ENCODE measurements at regions not wholly inside any gene's neighbourhood (a gene's known extent, or its start where the extent isn't known, plus 50 kb on each side); places are given as distances from the start of the nearest gene placed in this dataset.

DNA sequence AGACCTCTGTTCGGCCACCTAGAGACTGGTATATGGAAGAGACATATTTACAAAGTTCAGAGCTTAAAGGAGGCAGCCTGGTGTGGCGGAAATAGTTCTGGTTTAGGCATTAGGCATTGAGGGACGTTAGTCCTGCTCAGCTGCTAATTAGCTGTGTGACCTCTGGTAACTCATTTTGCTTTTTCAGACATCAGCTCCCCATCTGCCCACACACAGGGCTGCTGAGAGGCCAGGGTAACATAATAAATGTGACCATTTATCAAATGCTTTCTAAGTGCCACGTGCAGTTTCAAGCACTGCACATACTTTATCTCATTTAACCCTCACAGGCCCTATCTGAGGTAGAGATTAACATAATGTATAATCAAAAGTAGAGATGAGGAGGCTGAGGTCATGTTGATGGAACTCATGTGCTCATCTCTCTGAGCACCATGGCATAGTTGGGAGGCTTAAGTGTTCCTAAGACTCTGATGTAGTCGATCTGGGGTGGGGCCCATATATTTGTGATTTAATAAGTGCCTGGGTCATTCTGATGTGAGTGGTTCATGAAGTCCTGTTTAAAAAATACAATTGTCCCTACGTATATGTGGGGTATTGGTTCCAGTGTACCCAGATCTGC is 267.2 kb upstream of the PLXNA2 start:
- no peak for TF ChIP-seq TCF7L2 (IDR thresholded peaks at IDR 0.05; ENCODE audit: low read depth, low read length)
- no peak for TF ChIP-seq CTCF (IDR thresholded peaks at IDR 0.05)
- TF ChIP-seq POLR2AphosphoS5 (IDR thresholded peaks at IDR 0.05; ENCODE audit: low read depth, low read length): no peak
